ENCODE measurements at regions not wholly inside any gene's neighbourhood (a gene's known extent, or its start where the extent isn't known, plus 50 kb on each side); places are given as distances from the start of the nearest gene placed in this dataset.
A peak's percentile ranks its signal among the peaks of the same experiment; 100 is the strongest.

DNA sequence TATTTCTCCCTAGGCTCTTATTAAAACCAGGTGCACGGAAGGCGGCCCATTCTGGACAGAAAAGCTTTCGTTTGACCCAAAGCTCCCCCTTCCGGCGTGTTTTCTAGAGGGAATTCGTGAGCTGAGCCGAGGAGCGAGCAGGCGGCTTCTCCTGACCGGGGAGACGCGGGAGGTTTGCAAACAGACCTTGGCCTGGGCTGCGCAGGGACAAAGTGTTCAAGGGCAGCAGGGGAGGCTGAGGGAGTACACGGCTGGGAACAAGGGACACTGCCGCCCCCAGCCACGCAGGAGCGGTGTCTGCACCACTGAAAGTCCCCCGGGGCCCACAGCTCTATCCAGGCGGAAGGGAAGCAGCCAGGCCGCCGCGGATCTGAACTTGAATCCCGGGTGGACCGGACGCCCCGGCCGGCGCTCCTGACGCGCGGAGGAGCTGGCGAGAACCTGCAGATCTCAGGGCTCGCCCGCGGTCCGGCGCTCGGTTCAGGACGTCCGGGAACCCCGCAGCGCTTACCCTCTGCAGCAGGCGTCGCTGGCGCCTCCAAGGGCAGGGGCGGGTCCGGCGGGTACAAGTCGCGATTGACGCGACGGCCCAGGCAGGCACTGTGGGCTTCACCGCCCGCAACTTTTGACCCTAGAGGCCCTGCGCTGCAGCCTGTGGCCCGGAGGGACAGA, 101.9 kb downstream of the WT1 start:
- H3K27ac ChIP-seq: no peak overlapping the region
- no peak for TF ChIP-seq ZFX (IDR thresholded peaks at IDR 0.05; ENCODE audit: borderline replicate concordance)
- TF ChIP-seq, protein P1, sequence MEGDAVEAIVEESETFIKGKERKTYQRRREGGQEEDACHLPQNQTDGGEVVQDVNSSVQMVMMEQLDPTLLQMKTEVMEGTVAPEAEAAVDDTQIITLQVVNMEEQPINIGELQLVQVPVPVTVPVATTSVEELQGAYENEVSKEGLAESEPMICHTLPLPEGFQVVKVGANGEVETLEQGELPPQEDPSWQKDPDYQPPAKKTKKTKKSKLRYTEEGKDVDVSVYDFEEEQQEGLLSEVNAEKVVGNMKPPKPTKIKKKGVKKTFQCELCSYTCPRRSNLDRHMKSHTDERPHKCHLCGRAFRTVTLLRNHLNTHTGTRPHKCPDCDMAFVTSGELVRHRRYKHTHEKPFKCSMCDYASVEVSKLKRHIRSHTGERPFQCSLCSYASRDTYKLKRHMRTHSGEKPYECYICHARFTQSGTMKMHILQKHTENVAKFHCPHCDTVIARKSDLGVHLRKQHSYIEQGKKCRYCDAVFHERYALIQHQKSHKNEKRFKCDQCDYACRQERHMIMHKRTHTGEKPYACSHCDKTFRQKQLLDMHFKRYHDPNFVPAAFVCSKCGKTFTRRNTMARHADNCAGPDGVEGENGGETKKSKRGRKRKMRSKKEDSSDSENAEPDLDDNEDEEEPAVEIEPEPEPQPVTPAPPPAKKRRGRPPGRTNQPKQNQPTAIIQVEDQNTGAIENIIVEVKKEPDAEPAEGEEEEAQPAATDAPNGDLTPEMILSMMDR (IDR thresholded peaks at IDR 0.05): no peak

DNA sequence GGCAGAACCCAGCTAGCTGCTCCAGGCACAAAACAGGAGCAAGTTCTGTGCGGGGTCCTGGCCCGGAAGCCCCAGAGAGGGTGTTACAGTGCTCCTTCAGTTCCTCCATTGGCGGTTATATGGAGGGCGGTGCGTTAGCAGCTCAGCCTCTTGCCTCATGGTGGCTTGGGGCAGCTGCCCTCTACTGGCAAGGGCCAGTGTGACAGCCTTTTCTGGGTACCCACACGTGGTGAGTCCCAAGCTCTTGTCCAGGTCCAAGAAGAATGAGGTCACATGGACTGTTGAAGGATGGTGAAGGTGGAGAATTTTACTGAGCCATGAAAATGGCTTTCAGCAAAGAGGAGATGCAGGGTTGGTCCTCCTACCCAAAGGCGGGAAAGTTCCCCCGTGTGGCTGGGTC, 100.5 kb downstream of the WT1 start:
- no peak overlapping the region for H3K27ac ChIP-seq
- TF ChIP-seq ZFX (IDR thresholded peaks at IDR 0.05; ENCODE audit: borderline replicate concordance): no peak
- TF ChIP-seq, protein P1 (IDR thresholded peaks at IDR 0.05): peak; percentile 42

Measured in 22Rv1 (cell line).